Central memory CD8-positive, alpha-beta T cell (primary cell): ENCODE measurements at regions not wholly inside any gene's neighbourhood (a gene's known extent, or its start where the extent isn't known, plus 50 kb on each side); places are given as distances from the start of the nearest gene placed in this dataset.

ENCODE experiments used
- ATAC-seq: fragments of 150-1000 bp; cut with Tn5 transposase; replicated peaks from 2 replicates; pipeline ENCODE4 v1.10.0; 2022; ENCODE audit warnings: mild to moderate bottlenecking, moderate FRiP score, moderate number of reproducible peaks; ENCODE audit not compliant: poor library complexity, severe bottlenecking; ENCODE audit errors: extremely low read depth
- DNase-seq, 2 donors: peaks; one replicate each; pipeline ENCODE4 v3.0.0; 2021; ENCODE audit warnings: low spot score in 2 of 2
- H3K27ac Mint-ChIP-seq: one replicate; pipeline ENCODE4 v1.8.0; 2022; ENCODE audit warnings: low read depth, mild to moderate bottlenecking, moderate library complexity, mixed read lengths
- H3K27me3 Mint-ChIP-seq: one replicate; pipeline ENCODE4 v1.8.0; 2022; ENCODE audit warnings: mixed read lengths
- H3K36me3 Mint-ChIP-seq: one replicate; pipeline ENCODE4 v1.8.0; 2022; ENCODE audit warnings: mild to moderate bottlenecking, moderate library complexity, mixed read lengths; ENCODE audit not compliant: insufficient read depth
- H3K4me1 Mint-ChIP-seq: one replicate; pipeline ENCODE4 v1.8.0; 2022; ENCODE audit warnings: mixed read lengths
- H3K4me3 Mint-ChIP-seq: one replicate; pipeline ENCODE4 v1.8.0; 2022; ENCODE audit warnings: mild to moderate bottlenecking, moderate library complexity, mixed read lengths
- H3K9me3 Mint-ChIP-seq: one replicate; pipeline ENCODE4 v1.8.0; 2022; ENCODE audit warnings: mixed read lengths

GRCh38 chr10:84693006-84693405 lies 364.6 kb downstream of the CCSER2 start:
- ATAC-seq = no peak
- Mint-ChIP-seq H3K4me3 (no peak overlapping the region), H3K27ac (no peak overlapping the region), H3K36me3 (peaks cover 1% of the 10 kb centered on the region), H3K9me3 (no peaks in the 10 kb centered on the region), H3K27me3 (peaks cover 1% of the 10 kb centered on the region), H3K4me1 (no peaks in the 10 kb centered on the region)
- no peak for DNase-seq

GRCh38 chr10:84695902-84696301 lies 367.5 kb downstream of the CCSER2 start:
- H3K27ac Mint-ChIP-seq = no peak overlapping the region
- no peak for ATAC-seq
- no peaks in the 10 kb centered on the region for H3K9me3 Mint-ChIP-seq
- DNase-seq = no peak
- no peaks in the 10 kb centered on the region for H3K4me1 Mint-ChIP-seq
- no peak overlapping the region for H3K4me3 Mint-ChIP-seq
- peaks cover 1% of the 10 kb centered on the region for H3K36me3 Mint-ChIP-seq
- H3K27me3 Mint-ChIP-seq = peaks cover 19% of the 10 kb centered on the region

- Mint-ChIP-seq H3K4me1 (no peaks in the 10 kb centered on the region), H3K27ac (no peak overlapping the region), H3K27me3 (peaks cover 21% of the 10 kb centered on the region), H3K36me3 (peaks cover 1% of the 10 kb centered on the region), H3K4me3 (no peak overlapping the region), H3K9me3 (no peaks in the 10 kb centered on the region)
- ATAC-seq (no peak), DNase-seq (no peak)
Observed at GRCh38 chr10:84696610-84697009, 368.2 kb downstream of the CCSER2 start.

GRCh38 chr10:84698989-84699388 lies 370.6 kb downstream of the CCSER2 start:
- Mint-ChIP-seq H3K4me1 (no peaks in the 10 kb centered on the region), H3K27me3 (peaks cover 21% of the 10 kb centered on the region), H3K9me3 (no peaks in the 10 kb centered on the region), H3K36me3 (no peaks in the 10 kb centered on the region), H3K27ac (no peak overlapping the region), H3K4me3 (no peak overlapping the region)
- ATAC-seq = no peak
- DNase-seq = no peak

GRCh38 chr10:84700668-84701369 lies 372.4 kb downstream of the CCSER2 start:
- no peaks in the 10 kb centered on the region for H3K36me3 Mint-ChIP-seq
- H3K4me3 Mint-ChIP-seq = no peak overlapping the region
- no peak overlapping the region for H3K27ac Mint-ChIP-seq
- no peaks in the 10 kb centered on the region for H3K4me1 Mint-ChIP-seq
- no peak for DNase-seq
- H3K9me3 Mint-ChIP-seq = no peaks in the 10 kb centered on the region
- peaks cover 21% of the 10 kb centered on the region for H3K27me3 Mint-ChIP-seq
- ATAC-seq = no peak

- H3K27ac Mint-ChIP-seq = no peak overlapping the region
- H3K27me3 Mint-ChIP-seq = peaks cover 21% of the 10 kb centered on the region
- DNase-seq (no peak), ATAC-seq (no peak)
- no peaks in the 10 kb centered on the region for H3K4me1 Mint-ChIP-seq
- H3K4me3 Mint-ChIP-seq = no peak overlapping the region
- H3K36me3 Mint-ChIP-seq = no peaks in the 10 kb centered on the region
- no peaks in the 10 kb centered on the region for H3K9me3 Mint-ChIP-seq
Observed at GRCh38 chr10:84701370-84701720, 373.0 kb downstream of the CCSER2 start.

GRCh38 chr10:84704101-84704500 lies 375.7 kb downstream of the CCSER2 start:
- Mint-ChIP-seq H3K4me3 (no peak overlapping the region), H3K36me3 (no peaks in the 10 kb centered on the region), H3K27ac (no peak overlapping the region), H3K4me1 (no peaks in the 10 kb centered on the region), H3K9me3 (no peaks in the 10 kb centered on the region), H3K27me3 (peaks cover 19% of the 10 kb centered on the region)
- no peak for DNase-seq
- ATAC-seq = no peak

GRCh38 chr10:84706431-84706830 lies 378.0 kb downstream of the CCSER2 start:
- no peaks in the 10 kb centered on the region for H3K4me1 Mint-ChIP-seq
- no peak overlapping the region for H3K4me3 Mint-ChIP-seq
- H3K9me3 Mint-ChIP-seq = no peaks in the 10 kb centered on the region
- H3K27me3 Mint-ChIP-seq = peaks cover 7% of the 10 kb centered on the region
- H3K27ac Mint-ChIP-seq = no peak overlapping the region
- ATAC-seq = no peak
- H3K36me3 Mint-ChIP-seq = no peaks in the 10 kb centered on the region
- no peak for DNase-seq

- Mint-ChIP-seq H3K9me3 (no peaks in the 10 kb centered on the region), H3K4me3 (no peak overlapping the region), H3K27me3 (peaks cover 11% of the 10 kb centered on the region), H3K36me3 (no peaks in the 10 kb centered on the region), H3K4me1 (no peaks in the 10 kb centered on the region), H3K27ac (no peak overlapping the region)
- ATAC-seq (no peak), DNase-seq (no peak)
Observed at GRCh38 chr10:84706875-84707274, 378.5 kb downstream of the CCSER2 start.

GRCh38 chr10:84715911-84716310 lies 387.5 kb downstream of the CCSER2 start:
- ATAC-seq = no peak
- Mint-ChIP-seq H3K27ac (no peak overlapping the region), H3K9me3 (no peaks in the 10 kb centered on the region), H3K27me3 (peaks cover 25% of the 10 kb centered on the region), H3K4me1 (no peaks in the 10 kb centered on the region), H3K36me3 (no peaks in the 10 kb centered on the region), H3K4me3 (no peak overlapping the region)
- no peak for DNase-seq

GRCh38 chr10:84718877-84719616 lies 390.7 kb downstream of the CCSER2 start:
- ATAC-seq = no peak
- no peaks in the 10 kb centered on the region for H3K36me3 Mint-ChIP-seq
- H3K9me3 Mint-ChIP-seq = no peaks in the 10 kb centered on the region
- H3K27me3 Mint-ChIP-seq = peaks cover 12% of the 10 kb centered on the region
- H3K4me1 Mint-ChIP-seq = no peaks in the 10 kb centered on the region
- DNase-seq = no peak
- no peak overlapping the region for H3K27ac Mint-ChIP-seq
- no peak overlapping the region for H3K4me3 Mint-ChIP-seq

- Mint-ChIP-seq H3K27ac (no peak overlapping the region), H3K4me1 (no peaks in the 10 kb centered on the region), H3K27me3 (peaks cover 12% of the 10 kb centered on the region), H3K9me3 (no peaks in the 10 kb centered on the region), H3K36me3 (no peaks in the 10 kb centered on the region), H3K4me3 (no peak overlapping the region)
- no peak for DNase-seq
- ATAC-seq = no peak
Observed at GRCh38 chr10:84719687-84720086, 391.3 kb downstream of the CCSER2 start.

- H3K4me3 Mint-ChIP-seq = no peak overlapping the region
- H3K4me1 Mint-ChIP-seq = no peaks in the 10 kb centered on the region
- no peaks in the 10 kb centered on the region for H3K27me3 Mint-ChIP-seq
- no peak for DNase-seq
- ATAC-seq = no peak
- H3K9me3 Mint-ChIP-seq = peaks cover 15% of the 10 kb centered on the region
- H3K36me3 Mint-ChIP-seq = no peaks in the 10 kb centered on the region
- no peak overlapping the region for H3K27ac Mint-ChIP-seq
Observed at GRCh38 chr10:84727398-84727797, 399.0 kb downstream of the CCSER2 start.
